ENCODE measurements at regions not wholly inside any gene's neighbourhood (a gene's known extent, or its start where the extent isn't known, plus 50 kb on each side); places are given as distances from the start of the nearest gene placed in this dataset.

- DNase-seq (ENCODE audit: low spot score): no peak
- Mint-ChIP-seq H3K27ac (no peak overlapping the region), H3K36me3 (no peaks in the 10 kb centered on the region), H3K9me3 (peaks cover 2% of the 10 kb centered on the region), H3K4me1 (peaks cover 12% of the 10 kb centered on the region), H3K4me3 (no peak overlapping the region), H3K27me3 (ENCODE audit: insufficient read depth, low read depth) (peaks cover 6% of the 10 kb centered on the region)
- Histone ChIP-seq H4K20me1 (ENCODE audit: low read depth) (no peaks in the 10 kb centered on the region), H3K9me3 (ENCODE audit: low read depth) (no peaks in the 10 kb centered on the region), H3K27me3 (no peaks in the 10 kb centered on the region), H3F3A (ENCODE audit: low read depth) (peaks cover 10% of the 10 kb centered on the region), H3K36me3 (no peaks in the 10 kb centered on the region), H3K79me2 (ENCODE audit: low read depth) (no peaks in the 10 kb centered on the region), H3K4me1 (peaks cover 16% of the 10 kb centered on the region), H3K4me2 (no peak overlapping the region), H3K4me3 (no peak overlapping the region), H3K27ac (no peak overlapping the region), H3K9ac (no peak overlapping the region), H2AFZ (replicated peaks) (no peak overlapping the region)
- TF ChIP-seq, protein P1, sequence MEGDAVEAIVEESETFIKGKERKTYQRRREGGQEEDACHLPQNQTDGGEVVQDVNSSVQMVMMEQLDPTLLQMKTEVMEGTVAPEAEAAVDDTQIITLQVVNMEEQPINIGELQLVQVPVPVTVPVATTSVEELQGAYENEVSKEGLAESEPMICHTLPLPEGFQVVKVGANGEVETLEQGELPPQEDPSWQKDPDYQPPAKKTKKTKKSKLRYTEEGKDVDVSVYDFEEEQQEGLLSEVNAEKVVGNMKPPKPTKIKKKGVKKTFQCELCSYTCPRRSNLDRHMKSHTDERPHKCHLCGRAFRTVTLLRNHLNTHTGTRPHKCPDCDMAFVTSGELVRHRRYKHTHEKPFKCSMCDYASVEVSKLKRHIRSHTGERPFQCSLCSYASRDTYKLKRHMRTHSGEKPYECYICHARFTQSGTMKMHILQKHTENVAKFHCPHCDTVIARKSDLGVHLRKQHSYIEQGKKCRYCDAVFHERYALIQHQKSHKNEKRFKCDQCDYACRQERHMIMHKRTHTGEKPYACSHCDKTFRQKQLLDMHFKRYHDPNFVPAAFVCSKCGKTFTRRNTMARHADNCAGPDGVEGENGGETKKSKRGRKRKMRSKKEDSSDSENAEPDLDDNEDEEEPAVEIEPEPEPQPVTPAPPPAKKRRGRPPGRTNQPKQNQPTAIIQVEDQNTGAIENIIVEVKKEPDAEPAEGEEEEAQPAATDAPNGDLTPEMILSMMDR (IDR thresholded peaks at IDR 0.05): no peak
Observed at GRCh38 chr1:232147215-232147614, 482.7 kb downstream of the SIPA1L2 start.

DNA sequence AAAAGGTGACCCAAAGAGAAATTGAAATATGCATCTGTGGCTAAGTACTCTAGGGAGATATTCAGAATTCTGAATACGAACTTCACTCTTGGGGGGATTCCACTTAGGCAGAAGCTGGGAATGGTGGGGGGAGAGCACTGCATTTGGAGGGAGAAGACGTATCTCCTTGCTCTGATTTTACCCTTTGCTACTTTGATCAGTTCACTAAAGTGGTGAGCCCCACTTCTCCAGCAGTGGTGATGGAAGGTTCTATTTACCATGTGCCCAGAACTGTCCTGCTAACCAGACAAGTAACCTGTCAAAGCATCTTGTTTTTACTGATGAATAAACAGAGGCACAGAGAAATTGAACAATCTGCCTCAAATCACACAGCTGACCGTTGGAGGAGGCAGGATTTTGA is 483.4 kb downstream of the SIPA1L2 start:
- Histone ChIP-seq H4K20me1 (ENCODE audit: low read depth) (no peaks in the 10 kb centered on the region), H3K4me2 (no peak overlapping the region), H3K4me3 (no peak overlapping the region), H3K79me2 (ENCODE audit: low read depth) (no peaks in the 10 kb centered on the region), H2AFZ (replicated peaks) (no peak overlapping the region), H3K4me1 (peaks cover 16% of the 10 kb centered on the region), H3F3A (ENCODE audit: low read depth) (peaks cover 10% of the 10 kb centered on the region), H3K27ac (no peak overlapping the region), H3K9me3 (ENCODE audit: low read depth) (no peaks in the 10 kb centered on the region), H3K27me3 (no peaks in the 10 kb centered on the region), H3K9ac (no peak overlapping the region), H3K36me3 (no peaks in the 10 kb centered on the region)
- Mint-ChIP-seq H3K9me3 (peaks cover 4% of the 10 kb centered on the region), H3K27ac (no peak overlapping the region), H3K4me3 (no peak overlapping the region), H3K4me1 (peaks cover 12% of the 10 kb centered on the region), H3K27me3 (ENCODE audit: insufficient read depth, low read depth) (peaks cover 6% of the 10 kb centered on the region), H3K36me3 (no peaks in the 10 kb centered on the region)
- TF ChIP-seq, protein P1 (IDR thresholded peaks at IDR 0.05): no peak
- TF ChIP-seq EZH2phosphoT487 (IDR thresholded peaks at IDR 0.05) (no peak), EZH2 (IDR thresholded peaks at IDR 0.05) (no peak)
- no peak for DNase-seq (ENCODE audit: low spot score)

- no peaks in the 10 kb centered on the region for H3K9me3 ChIP-seq (ENCODE audit: low read depth)
- Mint-ChIP-seq H3K4me3 (no peak overlapping the region), H3K27ac (no peak overlapping the region), H3K4me1 (peaks cover 12% of the 10 kb centered on the region), H3K36me3 (peaks cover 1% of the 10 kb centered on the region), H3K9me3 (peaks cover 6% of the 10 kb centered on the region), H3K27me3 (ENCODE audit: insufficient read depth, low read depth) (peaks cover 7% of the 10 kb centered on the region)
- no peak overlapping the region for H3K4me3 ChIP-seq
- TF ChIP-seq, protein P1 (IDR thresholded peaks at IDR 0.05): no peak
- TF ChIP-seq EZH2phosphoT487 (IDR thresholded peaks at IDR 0.05) (no peak), EZH2 (IDR thresholded peaks at IDR 0.05) (no peak)
- no peak overlapping the region for H2AFZ ChIP-seq (replicated peaks)
- H3K79me2 ChIP-seq (ENCODE audit: low read depth): no peaks in the 10 kb centered on the region
- H3K9ac ChIP-seq: no peak overlapping the region
- H3K4me2 ChIP-seq: no peak overlapping the region
- no peak overlapping the region for H3K27ac ChIP-seq
- DNase-seq (ENCODE audit: low spot score): no peak
- H4K20me1 ChIP-seq (ENCODE audit: low read depth): no peaks in the 10 kb centered on the region
- H3K36me3 ChIP-seq: no peaks in the 10 kb centered on the region
- H3K4me1 ChIP-seq: peaks cover 16% of the 10 kb centered on the region
- H3K27me3 ChIP-seq: no peaks in the 10 kb centered on the region
- H3F3A ChIP-seq (ENCODE audit: low read depth): peaks cover 10% of the 10 kb centered on the region
Observed at GRCh38 chr1:232145768-232146167, 484.2 kb downstream of the SIPA1L2 start.
